HG02852 (cell line): ENCODE measurements at regions not wholly inside any gene's neighbourhood (a gene's known extent, or its start where the extent isn't known, plus 50 kb on each side); places are given as distances from the start of the nearest gene placed in this dataset.

Source experiments
- ATAC-seq: cut with Tn5 transposase; IDR thresholded peaks from one replicate; pipeline ENCODE4 v1.9.1; 2021; ENCODE audit warnings: mild to moderate bottlenecking, moderate library complexity; ENCODE audit not compliant: unreplicated experiment

DNA sequence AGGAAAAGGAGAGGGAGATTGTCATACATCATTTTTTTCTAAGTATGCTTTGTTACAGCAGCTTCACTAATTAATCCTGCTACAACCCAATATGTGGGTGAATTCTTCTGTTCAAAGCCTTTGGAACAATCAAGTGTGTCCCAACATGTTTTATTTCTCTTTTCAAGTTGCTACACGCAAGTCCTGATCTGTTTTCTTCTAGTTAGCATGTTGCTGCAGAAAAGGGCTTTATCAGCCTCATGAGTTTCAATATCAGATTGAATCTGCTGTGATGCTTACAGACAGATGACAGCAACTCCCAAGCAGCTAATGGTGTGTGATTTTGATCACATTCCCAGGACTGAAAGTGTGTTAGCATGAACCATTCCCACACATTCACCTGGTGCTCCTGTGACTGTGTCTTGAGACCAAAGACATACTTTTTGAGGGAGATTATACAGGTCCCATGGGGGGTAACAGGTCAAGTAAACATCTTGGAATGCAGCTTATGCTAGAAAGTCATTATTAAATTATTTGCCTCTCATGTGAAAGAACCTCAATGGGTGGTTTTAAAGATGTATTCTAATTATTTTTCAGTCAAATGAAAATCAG, 96.9 kb upstream of the KCNJ16 start:
- no peak for ATAC-seq

DNA sequence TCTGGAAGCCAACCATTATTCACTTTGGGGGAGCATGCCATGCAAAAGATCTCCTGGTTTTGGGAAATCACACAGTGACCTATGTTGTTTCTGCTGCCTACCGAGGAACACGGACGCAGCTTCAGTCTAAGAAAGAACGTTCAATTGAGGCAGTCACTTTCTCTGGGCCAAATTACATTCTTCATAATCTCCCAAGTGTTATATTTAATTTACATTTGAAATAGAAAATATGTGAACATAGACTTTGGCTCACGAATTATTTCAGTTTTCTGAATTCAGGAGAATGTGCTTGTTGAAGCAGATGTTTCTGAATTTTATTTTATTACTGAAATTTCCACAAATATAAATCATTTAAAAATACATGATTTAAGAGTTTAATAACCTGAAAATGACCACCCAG, 93.6 kb upstream of the KCNJ16 start:
- no peak for ATAC-seq

DNA sequence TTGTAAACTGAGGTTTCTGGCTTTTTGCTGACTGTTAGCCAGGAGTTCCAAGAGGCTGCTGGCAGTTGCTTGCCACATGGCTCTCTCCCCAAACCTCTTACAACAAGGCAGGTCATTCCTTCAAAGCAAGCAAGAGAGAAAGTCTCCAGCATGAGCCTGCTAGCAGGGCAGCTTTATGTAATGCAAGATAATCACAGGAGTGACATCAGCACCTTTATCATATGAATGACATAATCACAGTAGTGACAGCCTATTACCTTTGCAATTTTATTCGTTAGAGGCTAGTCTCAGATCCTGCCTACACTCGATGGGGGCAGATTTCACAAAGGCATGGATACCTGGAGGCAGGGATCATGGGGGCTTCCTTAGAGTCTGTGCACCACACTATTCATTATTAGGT, 79.5 kb upstream of the KCNJ16 start:
- no peak for ATAC-seq

DNA sequence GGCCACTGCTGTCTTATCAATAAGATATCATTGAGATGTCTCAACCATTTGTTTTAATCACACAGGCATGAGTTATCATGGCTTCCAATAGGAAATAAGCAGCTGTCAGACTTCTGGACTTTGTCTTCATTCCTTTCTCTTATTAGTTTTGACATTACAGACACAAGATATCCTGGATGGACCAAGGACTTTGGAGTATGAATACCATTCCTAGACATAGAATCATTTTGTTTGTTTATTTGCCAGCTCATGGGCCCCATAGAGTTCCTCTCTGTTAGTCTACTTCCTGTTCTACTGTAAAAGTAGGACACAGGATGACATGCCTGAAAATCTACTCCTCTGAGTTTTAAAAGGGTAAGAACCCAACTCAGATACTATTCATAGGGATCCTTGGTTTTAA, 77.7 kb upstream of the KCNJ16 start:
- no peak for ATAC-seq

DNA sequence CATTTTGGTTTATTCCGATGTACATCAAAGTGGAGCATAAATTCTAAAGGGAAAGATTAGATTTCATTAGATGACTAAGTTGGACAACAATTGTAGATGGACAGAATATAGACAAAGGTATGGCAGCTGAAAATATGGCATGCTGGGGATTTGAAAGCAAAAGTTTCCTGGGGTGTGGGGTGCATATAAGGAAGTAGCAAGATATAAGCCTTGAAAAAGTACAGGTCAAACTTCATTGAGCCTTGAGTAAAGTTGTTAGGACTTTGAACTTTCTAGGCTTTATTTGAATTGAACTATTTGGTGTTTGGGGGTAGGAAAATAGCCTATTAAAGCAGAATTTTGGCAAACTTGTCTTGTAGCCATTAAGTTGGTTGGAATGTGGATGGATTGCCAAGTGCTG, 75.8 kb upstream of the KCNJ16 start:
- no peak for ATAC-seq

DNA sequence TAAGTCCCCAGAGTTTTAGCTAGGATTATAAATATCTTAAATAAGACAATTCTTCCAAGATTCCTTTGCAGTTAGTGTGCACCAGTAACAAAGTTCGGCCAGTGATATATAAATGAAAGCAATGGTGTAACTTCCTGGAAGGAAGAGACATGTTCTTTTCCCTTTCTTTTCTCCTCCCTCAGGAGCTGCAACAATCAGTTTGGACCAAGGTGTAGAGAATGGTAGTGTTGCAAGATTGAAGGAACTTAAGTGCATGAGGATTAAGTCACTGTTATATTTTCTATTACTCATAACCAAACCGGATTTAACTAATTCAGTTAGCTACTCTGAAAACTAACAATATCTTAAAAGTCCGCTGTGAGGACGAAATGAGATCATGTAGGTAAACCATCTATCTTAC, 68.9 kb upstream of the KCNJ16 start:
- ATAC-seq = no peak

DNA sequence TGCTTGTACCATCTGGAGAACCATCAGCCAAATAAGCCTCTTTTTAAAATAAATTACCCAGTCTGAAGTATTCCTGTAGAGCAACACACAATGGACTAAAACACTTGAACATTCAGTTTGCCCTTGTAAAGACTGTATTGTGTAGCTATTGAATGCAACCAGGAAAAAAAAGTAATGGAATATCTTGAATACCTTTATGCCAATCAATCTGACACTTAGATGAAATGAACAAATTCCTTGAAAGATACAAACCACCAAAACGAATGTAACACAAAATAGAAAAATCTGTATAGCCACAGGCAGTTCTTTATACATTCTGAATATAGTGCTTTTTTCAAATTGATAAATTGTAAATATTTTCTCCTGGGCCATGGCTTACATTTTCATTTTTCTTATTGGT, 63.3 kb upstream of the KCNJ16 start:
- ATAC-seq = no peak

DNA sequence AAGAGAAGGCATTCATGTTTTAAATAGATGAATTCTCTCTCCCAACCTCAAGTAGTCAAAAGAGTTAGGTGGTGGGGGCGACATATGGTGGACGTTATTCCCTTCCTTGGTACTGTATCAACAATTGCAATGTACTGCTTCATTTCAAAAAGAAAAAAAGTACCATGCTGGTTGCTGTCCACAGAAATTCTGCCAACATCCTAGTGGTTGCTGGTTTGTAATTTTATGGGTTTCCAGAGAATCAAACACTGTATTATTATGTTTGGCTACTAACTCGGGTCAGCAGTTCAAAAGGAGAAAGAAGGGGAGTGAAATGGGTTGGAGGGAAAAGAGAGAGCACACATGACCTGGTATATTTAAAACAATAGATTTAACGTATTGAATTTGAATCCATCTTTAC, 61.1 kb upstream of the KCNJ16 start:
- no peak for ATAC-seq

DNA sequence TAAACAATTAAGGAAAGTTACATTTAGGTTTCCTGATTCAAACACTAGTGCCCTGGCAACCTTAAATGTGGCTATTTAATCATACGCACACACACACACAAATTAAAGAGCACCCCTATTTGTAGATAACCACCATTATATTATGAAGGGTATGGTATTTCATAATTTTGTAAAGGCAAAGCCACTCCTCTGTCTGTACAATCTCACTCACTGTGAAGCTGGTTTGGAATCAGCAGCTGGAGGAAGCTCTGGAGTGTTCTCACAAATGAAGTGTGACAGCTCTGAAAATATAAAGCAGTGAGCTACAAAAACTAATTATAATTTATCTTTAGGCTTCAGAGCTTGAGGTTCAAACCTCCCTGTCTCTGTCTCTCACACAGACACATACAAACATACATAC, 57.9 kb upstream of the KCNJ16 start:
- no peak for ATAC-seq

DNA sequence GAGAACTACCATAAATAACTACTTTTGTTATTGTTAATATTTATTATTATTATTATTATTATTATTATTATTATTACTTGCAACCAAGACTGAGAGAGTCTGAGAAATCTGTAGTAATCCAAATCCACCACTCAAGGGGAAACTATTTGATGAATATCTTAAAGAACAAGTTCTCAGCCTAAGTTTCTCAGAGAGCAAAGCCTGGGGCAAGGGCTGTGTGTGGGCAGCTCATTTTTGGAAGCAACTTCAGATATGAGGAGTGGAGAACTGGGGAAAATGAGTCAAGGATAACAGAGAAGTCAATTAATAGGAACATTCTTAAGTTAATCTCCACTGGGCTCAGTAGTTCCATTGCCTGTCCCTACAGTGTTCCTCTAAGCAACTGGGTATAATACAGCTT, 57.1 kb upstream of the KCNJ16 start:
- ATAC-seq = no peak

DNA sequence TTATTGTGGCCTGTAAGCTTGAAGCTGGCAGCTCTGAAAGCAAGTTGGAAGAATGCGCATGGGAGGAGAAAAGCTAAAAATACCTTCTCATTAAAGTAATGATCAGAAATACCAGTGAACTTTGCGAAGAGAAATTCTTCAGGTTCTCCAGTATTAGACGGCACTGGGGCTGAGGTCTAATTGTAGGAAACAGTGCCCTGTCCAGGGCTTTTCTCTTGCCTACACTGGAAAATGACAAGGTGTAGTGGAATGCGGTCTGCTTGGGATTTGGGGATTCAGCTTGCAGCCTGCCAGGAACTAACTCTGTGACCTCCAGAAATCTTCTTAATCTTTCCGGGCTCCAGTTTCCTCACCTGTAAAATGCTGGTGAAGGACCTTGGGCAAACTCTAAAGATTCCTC, 53.3 kb upstream of the KCNJ16 start:
- no peak for ATAC-seq

DNA sequence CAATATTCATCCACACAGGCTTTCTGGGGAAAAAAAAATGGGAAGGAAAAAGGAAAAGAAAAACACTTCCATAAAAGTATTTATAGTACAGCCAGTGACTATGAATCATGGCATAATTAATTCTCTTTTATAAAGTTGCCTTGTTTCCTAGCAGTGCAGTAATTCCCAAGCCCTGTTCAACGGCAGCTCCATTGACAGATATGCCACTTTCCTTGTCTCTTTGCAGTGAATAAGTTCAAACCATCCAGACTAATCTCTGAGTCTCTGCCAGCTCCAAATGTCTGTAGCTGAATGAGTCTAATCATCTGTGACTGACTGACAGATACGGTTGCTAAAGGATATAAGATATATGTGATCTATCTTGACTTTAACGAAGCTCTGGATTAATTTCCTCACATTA, 52.9 kb upstream of the KCNJ16 start:
- ATAC-seq = no peak

DNA sequence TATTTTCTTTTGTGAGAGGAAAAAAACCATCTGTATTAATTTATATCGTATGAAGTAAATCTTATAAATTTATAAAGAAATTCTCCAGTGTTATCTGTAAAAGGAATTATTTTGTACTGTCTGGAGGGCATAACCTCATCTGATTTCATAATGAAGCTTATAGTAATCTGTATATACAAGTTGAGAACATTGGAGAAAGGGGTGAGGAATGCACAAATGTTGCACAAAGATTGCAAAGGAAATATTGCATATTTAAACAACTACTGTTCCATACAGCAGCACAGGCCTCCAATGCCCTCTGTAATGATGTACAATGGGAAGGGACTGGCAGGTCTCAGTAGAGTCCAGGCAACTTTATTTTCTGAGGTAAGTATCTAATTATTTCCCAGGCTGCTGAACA, 50.8 kb upstream of the KCNJ16 start:
- no peak for ATAC-seq
